Fibroblast of lung (primary cell): ENCODE measurements at regions not wholly inside any gene's neighbourhood (a gene's known extent, or its start where the extent isn't known, plus 50 kb on each side); places are given as distances from the start of the nearest gene placed in this dataset.

Experiments used
- CTCF ChIP-seq, 2 donors: IDR thresholded peaks in 1 of 2; conservative IDR thresholded peaks in 1 of 2; 1 replicate in 1 of 2; 2 replicates in 1 of 2; pipeline ENCODE4 v1.5.1; 2011 to 2012; ENCODE audit warnings: low read length in 2 of 2, control low read depth in 1 of 2, inconsistent platforms in 1 of 2, low read depth in 1 of 2, mild to moderate bottlenecking in 1 of 2
- EZH2 ChIP-seq: IDR thresholded peaks from 2 replicates; pipeline ENCODE4 v1.5.1; 2012; ENCODE audit warnings: low read length, control low read depth, mild to moderate bottlenecking; ENCODE audit errors: missing control alignments

DNA sequence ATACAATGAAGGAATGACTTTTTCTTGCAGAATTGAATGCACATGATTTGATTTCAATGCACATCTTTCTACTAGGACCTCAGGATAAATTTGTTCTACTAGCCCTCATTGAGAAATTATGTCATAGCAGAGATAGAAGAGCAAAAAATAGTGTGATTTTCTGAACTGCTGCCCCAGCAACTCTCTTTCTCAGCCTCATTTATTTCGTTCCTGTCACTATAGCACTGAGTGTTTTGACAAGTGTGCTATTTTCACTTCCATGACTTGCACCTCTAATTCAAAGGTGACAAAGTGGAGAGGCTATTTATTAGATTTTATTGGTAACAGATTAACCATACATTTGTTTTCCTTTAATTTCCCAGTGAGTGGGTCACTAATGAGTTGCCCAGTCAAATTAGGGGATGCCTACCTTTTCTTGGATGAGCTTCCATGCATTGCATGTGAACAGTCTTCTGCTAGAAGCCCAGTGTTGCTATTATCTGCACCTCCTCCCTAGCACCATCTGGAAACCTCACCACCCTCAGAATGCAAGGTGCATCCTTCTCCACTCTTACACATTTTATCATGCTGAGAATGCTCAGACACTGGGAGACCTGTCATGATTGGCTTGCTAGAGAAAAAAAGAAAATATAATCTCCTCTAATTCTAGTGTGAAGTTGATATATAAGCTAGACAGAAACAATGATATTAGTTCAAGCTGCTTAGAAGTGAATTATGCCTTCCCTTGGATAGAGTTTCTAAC, 119.6 kb upstream of the CTTNBP2 start:
- TF ChIP-seq CTCF (conservative IDR thresholded peaks at IDR 0.05 in 1 of 2, IDR thresholded peaks at IDR 0.05 in 1 of 2; ENCODE audit: low read depth in 1 of 2, low read length in 2 of 2) (no peak), EZH2 (no peak)
